ENCODE measurements at regions not wholly inside any gene's neighbourhood (a gene's known extent, or its start where the extent isn't known, plus 50 kb on each side); places are given as distances from the start of the nearest gene placed in this dataset.

DNA sequence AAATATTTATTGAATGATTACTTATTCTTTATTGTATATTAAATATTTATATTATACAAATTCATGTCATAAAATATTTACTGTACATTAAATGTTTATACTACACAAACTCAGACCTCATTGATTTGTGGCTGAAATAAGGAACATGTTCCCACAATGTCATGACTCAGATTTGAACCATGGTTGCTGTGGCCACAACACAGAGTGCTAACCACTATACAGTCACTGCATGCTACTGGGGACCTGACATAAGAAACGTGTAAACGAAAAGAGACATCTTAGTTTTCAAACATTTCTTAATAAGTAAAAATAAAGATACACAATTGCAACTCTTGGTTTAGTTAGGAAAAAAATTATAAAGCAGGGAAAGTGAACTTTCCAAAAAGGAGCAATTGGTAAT lies 99.1 kb upstream of the AGTR1 start:
- DNase-seq (ENCODE audit: low read depth) (no peak), FAIRE-seq (no peak)
- Histone ChIP-seq H3K36me3 (ENCODE audit: control insufficient read depth, insufficient read depth, low read length) (no peaks in the 10 kb centered on the region), H3K4me3 (ENCODE audit: low read depth, low read length) (no peak overlapping the region), H3K27me3 (ENCODE audit: control insufficient read depth, insufficient read depth, low read length) (no peaks in the 10 kb centered on the region)
- TF ChIP-seq, protein P1, sequence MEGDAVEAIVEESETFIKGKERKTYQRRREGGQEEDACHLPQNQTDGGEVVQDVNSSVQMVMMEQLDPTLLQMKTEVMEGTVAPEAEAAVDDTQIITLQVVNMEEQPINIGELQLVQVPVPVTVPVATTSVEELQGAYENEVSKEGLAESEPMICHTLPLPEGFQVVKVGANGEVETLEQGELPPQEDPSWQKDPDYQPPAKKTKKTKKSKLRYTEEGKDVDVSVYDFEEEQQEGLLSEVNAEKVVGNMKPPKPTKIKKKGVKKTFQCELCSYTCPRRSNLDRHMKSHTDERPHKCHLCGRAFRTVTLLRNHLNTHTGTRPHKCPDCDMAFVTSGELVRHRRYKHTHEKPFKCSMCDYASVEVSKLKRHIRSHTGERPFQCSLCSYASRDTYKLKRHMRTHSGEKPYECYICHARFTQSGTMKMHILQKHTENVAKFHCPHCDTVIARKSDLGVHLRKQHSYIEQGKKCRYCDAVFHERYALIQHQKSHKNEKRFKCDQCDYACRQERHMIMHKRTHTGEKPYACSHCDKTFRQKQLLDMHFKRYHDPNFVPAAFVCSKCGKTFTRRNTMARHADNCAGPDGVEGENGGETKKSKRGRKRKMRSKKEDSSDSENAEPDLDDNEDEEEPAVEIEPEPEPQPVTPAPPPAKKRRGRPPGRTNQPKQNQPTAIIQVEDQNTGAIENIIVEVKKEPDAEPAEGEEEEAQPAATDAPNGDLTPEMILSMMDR (IDR thresholded peaks at IDR 0.05; ENCODE audit: insufficient read depth, low read length, severe bottlenecking) = no peak

DNA sequence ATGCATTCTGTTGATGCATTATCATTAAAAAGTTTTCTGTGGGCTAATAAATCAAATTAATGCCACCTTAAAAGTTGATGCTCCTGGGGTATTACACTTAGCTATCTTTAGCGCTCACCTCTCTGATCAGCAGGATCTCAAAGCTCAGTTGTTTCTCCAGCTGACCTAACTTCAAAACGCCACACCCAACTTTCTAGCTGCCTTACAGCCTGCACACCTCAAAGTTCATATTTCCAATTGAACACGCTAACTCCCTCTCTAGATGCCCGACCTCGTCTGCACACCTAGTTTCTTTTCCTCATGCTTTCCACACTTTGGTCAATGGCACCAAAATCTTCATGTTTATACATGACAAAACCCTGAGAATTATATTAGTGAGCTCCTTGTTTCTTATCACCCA lies 98.2 kb upstream of the AGTR1 start:
- TF ChIP-seq, protein P1 (IDR thresholded peaks at IDR 0.05; ENCODE audit: insufficient read depth, low read length, severe bottlenecking) = no peak
- Histone ChIP-seq H3K4me3 (ENCODE audit: low read depth, low read length) (no peak overlapping the region), H3K36me3 (ENCODE audit: control insufficient read depth, insufficient read depth, low read length) (no peaks in the 10 kb centered on the region), H3K27me3 (ENCODE audit: control insufficient read depth, insufficient read depth, low read length) (no peaks in the 10 kb centered on the region)
- FAIRE-seq (no peak), DNase-seq (ENCODE audit: low read depth) (no peak)

DNA sequence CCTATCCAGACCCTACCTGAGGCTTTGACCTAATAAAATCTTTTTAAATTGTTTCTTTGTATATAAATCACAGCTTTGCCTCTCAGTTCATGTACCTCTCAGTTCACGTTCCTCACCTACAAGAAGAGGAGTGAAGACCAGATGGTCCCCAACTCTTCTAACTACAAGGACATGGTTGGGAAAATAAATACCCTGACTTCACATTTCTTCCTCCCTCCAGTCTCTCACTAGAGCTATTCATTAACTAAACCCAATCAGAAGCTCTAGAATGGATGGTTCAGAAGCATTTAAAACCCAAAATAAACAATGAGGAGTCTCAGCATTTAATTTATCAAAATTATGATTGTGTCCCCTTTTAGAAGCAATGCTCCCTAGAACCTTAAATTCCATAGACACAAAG lies 97.3 kb upstream of the AGTR1 start:
- FAIRE-seq (no peak), DNase-seq (ENCODE audit: low read depth) (no peak)
- Histone ChIP-seq H3K36me3 (ENCODE audit: control insufficient read depth, insufficient read depth, low read length) (no peaks in the 10 kb centered on the region), H3K4me3 (ENCODE audit: low read depth, low read length) (no peak overlapping the region), H3K27me3 (ENCODE audit: control insufficient read depth, insufficient read depth, low read length) (no peaks in the 10 kb centered on the region)
- TF ChIP-seq, protein P1 (IDR thresholded peaks at IDR 0.05; ENCODE audit: insufficient read depth, low read length, severe bottlenecking) = no peak

DNA sequence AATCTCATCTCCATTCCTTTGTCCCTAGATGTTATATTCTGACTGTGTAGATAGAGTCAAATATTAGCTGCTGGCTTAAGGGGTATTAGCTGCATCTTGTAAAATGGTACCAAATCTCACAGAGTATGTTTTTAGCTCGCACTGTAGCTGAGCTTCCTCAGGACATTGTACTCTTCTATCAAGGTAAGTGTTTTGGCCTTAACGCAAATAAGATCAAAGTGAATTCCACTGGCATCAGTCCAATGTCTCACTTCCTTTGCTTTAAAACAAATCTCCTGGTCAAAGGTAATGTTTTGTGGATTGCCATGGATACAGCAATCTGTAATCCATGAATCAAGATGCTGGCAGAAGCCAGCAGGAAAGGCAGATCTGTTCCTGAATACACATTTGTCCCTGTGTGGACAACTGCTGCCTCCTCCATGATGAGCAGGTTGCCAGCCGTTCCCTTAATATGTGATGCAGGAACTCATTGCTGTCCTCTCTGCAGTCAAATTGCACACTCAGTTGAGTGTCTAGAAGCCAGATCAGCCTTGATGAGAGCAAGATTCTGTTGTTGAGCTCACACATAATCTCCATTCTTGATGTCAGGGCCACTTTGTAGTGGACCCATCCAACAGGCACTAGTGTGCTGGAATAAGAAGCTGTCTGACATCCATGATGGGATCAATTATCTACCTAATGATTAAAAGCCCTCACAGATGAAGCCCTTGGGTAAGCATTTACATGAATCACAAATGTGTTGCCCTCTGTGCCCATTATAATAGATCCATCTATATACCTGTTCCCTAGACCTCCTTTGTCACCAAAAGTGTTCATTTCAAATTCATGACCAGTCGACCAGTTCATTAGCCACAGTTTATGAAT lies 96.6 kb upstream of the AGTR1 start:
- H3K4me3 ChIP-seq (ENCODE audit: low read depth, low read length) = no peak overlapping the region
- FAIRE-seq = no peak
- TF ChIP-seq, protein P1 (IDR thresholded peaks at IDR 0.05; ENCODE audit: insufficient read depth, low read length, severe bottlenecking) = no peak
- no peaks in the 10 kb centered on the region for H3K27me3 ChIP-seq (ENCODE audit: control insufficient read depth, insufficient read depth, low read length)
- no peaks in the 10 kb centered on the region for H3K36me3 ChIP-seq (ENCODE audit: control insufficient read depth, insufficient read depth, low read length)
- DNase-seq (ENCODE audit: low read depth) = peak; percentile 52

DNA sequence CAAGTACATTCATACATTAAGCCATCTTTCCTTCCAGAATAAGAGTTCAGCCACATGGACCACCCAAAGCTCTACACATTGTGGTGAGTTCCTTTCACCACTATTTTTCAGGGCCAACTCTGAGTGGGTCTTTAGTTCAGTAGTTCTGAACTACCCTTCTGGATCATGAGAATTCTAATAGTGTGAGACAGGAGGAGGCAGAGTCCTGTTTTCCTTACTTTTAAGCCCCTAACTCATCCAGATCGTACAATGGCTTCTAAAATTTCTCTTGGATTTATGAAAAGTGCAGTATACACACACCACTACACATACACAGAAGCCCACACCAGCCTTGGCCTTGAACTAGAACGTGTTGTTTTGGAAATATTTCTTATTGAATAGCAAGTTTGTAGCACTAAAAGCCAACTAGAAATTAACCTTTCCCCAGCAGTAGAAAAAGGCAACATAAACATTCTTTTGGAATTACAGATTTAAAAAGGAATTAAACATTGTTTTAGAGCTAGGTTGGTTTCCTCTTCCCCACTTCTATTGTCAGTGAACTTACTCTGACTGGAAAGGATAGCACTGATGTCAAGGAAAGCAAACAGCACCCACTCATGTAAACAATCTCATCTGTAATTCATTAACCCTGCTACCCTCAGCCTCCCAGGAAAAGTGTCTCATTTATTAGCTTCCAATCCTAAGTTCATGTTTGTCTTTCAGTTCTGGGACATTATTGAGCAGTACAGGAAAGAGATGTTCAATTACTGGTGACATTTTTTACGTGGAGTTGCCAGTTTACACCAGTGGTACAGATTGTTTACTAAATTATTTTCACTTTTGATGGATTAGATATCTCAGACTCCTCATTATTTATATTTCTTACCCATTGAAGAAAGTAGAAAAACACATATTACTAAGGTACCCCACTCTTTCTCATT lies 95.7 kb upstream of the AGTR1 start:
- Histone ChIP-seq H3K27me3 (ENCODE audit: control insufficient read depth, insufficient read depth, low read length) (no peaks in the 10 kb centered on the region), H3K36me3 (ENCODE audit: control insufficient read depth, insufficient read depth, low read length) (no peaks in the 10 kb centered on the region), H3K4me3 (ENCODE audit: low read depth, low read length) (no peak overlapping the region)
- FAIRE-seq = no peak
- DNase-seq (ENCODE audit: low read depth) = no peak
- TF ChIP-seq, protein P1 (IDR thresholded peaks at IDR 0.05; ENCODE audit: insufficient read depth, low read length, severe bottlenecking) = no peak
